Activated T-helper 1 cell treated with Interleukin-2 at 50 U/mL for 16 hours (primary cell): ENCODE measurements at regions not wholly inside any gene's neighbourhood (a gene's known extent, or its start where the extent isn't known, plus 50 kb on each side); places are given as distances from the start of the nearest gene placed in this dataset.

Source experiments
- DNase-seq: peaks from one replicate; pipeline ENCODE4 v3.0.0-alpha.2; 2020; ENCODE audit warnings: low read depth

- no peak for DNase-seq
Observed at GRCh38 chr3:150022381-150023238, 51.9 kb upstream of the PFN2 start.

GRCh38 chr3:150020527-150020926 lies 49.8 kb upstream of the PFN2 start:
- DNase-seq: no peak
